ENCODE measurements at regions not wholly inside any gene's neighbourhood (a gene's known extent, or its start where the extent isn't known, plus 50 kb on each side); places are given as distances from the start of the nearest gene placed in this dataset.

DNA sequence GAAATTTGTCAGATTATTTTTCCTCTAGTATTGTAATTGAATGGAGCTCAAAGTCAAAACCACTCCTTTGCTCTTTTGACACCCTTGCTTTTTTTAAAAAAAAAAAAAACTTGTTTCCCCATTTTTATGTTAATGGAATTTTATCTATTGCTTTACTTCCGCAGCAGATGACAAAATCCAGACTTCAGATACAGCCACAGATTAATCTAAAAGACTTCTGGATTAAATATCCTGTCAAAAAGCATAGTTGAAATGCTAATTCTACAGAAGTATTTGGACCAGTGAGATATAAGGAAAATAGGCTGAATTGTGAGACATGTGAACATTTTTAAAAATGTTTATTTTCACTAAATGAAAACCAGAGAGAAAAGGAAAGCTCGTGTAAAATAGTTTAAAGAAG is 341.4 kb downstream of the BMP2 start:
- TF ChIP-seq, protein P1, sequence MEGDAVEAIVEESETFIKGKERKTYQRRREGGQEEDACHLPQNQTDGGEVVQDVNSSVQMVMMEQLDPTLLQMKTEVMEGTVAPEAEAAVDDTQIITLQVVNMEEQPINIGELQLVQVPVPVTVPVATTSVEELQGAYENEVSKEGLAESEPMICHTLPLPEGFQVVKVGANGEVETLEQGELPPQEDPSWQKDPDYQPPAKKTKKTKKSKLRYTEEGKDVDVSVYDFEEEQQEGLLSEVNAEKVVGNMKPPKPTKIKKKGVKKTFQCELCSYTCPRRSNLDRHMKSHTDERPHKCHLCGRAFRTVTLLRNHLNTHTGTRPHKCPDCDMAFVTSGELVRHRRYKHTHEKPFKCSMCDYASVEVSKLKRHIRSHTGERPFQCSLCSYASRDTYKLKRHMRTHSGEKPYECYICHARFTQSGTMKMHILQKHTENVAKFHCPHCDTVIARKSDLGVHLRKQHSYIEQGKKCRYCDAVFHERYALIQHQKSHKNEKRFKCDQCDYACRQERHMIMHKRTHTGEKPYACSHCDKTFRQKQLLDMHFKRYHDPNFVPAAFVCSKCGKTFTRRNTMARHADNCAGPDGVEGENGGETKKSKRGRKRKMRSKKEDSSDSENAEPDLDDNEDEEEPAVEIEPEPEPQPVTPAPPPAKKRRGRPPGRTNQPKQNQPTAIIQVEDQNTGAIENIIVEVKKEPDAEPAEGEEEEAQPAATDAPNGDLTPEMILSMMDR (conservative IDR thresholded peaks at IDR 0.05; ENCODE audit: low read depth, low read length), result no peak
- no peak for TF ChIP-seq POLR2A (IDR thresholded peaks at IDR 0.05; ENCODE audit: low read depth, low read length)
- TF ChIP-seq MAZ (IDR thresholded peaks at IDR 0.05; ENCODE audit: borderline replicate concordance, low read depth, low read length), result no peak
- TF ChIP-seq, protein P2, sequence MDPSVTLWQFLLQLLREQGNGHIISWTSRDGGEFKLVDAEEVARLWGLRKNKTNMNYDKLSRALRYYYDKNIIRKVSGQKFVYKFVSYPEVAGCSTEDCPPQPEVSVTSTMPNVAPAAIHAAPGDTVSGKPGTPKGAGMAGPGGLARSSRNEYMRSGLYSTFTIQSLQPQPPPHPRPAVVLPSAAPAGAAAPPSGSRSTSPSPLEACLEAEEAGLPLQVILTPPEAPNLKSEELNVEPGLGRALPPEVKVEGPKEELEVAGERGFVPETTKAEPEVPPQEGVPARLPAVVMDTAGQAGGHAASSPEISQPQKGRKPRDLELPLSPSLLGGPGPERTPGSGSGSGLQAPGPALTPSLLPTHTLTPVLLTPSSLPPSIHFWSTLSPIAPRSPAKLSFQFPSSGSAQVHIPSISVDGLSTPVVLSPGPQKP (IDR thresholded peaks at IDR 0.05; ENCODE audit: borderline replicate concordance, low read depth, low read length), result no peak
- no peak for TF ChIP-seq RFX5 (IDR thresholded peaks at IDR 0.05; ENCODE audit: low read depth, low read length)
- TF ChIP-seq RAD21 (IDR thresholded peaks at IDR 0.05; ENCODE audit: low read length), result no peak
